Astrocyte (in vitro differentiated cells and primary cell): ENCODE measurements at regions not wholly inside any gene's neighbourhood (a gene's known extent, or its start where the extent isn't known, plus 50 kb on each side); places are given as distances from the start of the nearest gene placed in this dataset.

Source experiments
- EZH2 ChIP-seq: IDR thresholded peaks from 2 replicates; pipeline ENCODE4 v1.6.1; 2012; ENCODE audit warnings: mild to moderate bottlenecking, low read length, inconsistent platforms; ENCODE audit not compliant: insufficient read depth
- TF ChIP-seq, protein P1 (sequence below): IDR thresholded peaks from 2 replicates; pipeline ENCODE4 v1.5.1; 2011; ENCODE audit warnings: low read depth, mild to moderate bottlenecking, inconsistent platforms, low read length, moderate library complexity; ENCODE audit not compliant: insufficient read depth

DNA sequence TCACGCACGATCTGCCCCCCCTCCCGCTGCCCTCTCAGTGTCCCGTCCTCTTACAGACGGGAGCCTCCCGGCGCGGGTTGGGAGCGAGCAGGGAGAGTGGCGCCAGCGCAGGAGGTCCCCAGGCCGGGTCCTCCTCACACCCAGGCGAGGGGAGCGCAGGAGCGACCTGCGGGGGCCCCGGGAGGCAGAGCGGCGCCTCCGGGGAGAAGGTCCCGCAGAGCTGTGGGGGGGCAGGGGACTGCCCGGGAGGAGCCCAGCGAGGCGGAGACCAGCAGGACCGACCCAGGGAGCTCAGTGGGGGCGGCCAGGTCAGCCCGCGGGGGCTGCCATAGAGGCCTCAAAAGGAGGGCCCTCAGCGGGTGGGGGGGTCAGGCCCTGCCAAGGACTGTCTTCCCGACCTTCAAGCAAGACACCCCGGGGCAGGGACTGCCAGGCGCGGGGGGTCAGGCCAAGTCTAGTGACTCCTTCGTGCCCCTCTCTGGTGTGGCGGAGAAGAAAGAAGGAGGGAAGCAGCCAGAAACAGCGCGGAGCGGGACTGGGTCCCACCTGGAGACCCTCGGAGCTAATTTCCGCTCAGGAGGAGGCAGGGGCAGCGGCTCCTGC, 123.3 kb upstream of the ERCC6L2 start:
- TF ChIP-seq, protein P1, sequence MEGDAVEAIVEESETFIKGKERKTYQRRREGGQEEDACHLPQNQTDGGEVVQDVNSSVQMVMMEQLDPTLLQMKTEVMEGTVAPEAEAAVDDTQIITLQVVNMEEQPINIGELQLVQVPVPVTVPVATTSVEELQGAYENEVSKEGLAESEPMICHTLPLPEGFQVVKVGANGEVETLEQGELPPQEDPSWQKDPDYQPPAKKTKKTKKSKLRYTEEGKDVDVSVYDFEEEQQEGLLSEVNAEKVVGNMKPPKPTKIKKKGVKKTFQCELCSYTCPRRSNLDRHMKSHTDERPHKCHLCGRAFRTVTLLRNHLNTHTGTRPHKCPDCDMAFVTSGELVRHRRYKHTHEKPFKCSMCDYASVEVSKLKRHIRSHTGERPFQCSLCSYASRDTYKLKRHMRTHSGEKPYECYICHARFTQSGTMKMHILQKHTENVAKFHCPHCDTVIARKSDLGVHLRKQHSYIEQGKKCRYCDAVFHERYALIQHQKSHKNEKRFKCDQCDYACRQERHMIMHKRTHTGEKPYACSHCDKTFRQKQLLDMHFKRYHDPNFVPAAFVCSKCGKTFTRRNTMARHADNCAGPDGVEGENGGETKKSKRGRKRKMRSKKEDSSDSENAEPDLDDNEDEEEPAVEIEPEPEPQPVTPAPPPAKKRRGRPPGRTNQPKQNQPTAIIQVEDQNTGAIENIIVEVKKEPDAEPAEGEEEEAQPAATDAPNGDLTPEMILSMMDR: no peak
- peak; percentile 46 for TF ChIP-seq EZH2
